ENCODE measurements at regions not wholly inside any gene's neighbourhood (a gene's known extent, or its start where the extent isn't known, plus 50 kb on each side); places are given as distances from the start of the nearest gene placed in this dataset.

GRCh38 chr4:4735136-4735750 is 124.2 kb upstream of the MSX1 start:
- TF ChIP-seq CEBPB (IDR thresholded peaks at IDR 0.05; ENCODE audit: low read depth): no peak
- no peak for TF ChIP-seq POLR2A (IDR thresholded peaks at IDR 0.05; ENCODE audit: borderline replicate concordance, extremely low read depth, insufficient read depth, insufficient read length)
- TF ChIP-seq, protein P1, sequence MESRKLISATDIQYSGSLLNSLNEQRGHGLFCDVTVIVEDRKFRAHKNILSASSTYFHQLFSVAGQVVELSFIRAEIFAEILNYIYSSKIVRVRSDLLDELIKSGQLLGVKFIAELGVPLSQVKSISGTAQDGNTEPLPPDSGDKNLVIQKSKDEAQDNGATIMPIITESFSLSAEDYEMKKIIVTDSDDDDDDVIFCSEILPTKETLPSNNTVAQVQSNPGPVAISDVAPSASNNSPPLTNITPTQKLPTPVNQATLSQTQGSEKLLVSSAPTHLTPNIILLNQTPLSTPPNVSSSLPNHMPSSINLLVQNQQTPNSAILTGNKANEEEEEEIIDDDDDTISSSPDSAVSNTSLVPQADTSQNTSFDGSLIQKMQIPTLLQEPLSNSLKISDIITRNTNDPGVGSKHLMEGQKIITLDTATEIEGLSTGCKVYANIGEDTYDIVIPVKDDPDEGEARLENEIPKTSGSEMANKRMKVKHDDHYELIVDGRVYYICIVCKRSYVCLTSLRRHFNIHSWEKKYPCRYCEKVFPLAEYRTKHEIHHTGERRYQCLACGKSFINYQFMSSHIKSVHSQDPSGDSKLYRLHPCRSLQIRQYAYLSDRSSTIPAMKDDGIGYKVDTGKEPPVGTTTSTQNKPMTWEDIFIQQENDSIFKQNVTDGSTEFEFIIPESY (IDR thresholded peaks at IDR 0.05; ENCODE audit: extremely low read depth, insufficient replicate concordance, low read length): no peak
- no peak for TF ChIP-seq REST (IDR thresholded peaks at IDR 0.05; ENCODE audit: low read depth)
- TF ChIP-seq CTCF (IDR thresholded peaks at IDR 0.05 in 2 of 3, conservative IDR thresholded peaks at IDR 0.05 in 1 of 3; ENCODE audit: borderline replicate concordance in 1 of 3, insufficient read depth in 1 of 3, low read depth in 2 of 3, low read length in 2 of 3): no peak
- TF ChIP-seq YY1 (IDR thresholded peaks at IDR 0.05; ENCODE audit: extremely low read depth, insufficient replicate concordance, low read depth, low read length): no peak
- TF ChIP-seq EZH2 (IDR thresholded peaks at IDR 0.05): no peak
- TF ChIP-seq EZH2phosphoT487 (IDR thresholded peaks at IDR 0.05; ENCODE audit: borderline replicate concordance): no peak
- TF ChIP-seq ZFX (IDR thresholded peaks at IDR 0.05): no peak
- TF ChIP-seq POLR2AphosphoS5 (IDR thresholded peaks at IDR 0.05; ENCODE audit: low read depth, low read length): no peak
- no peak for TF ChIP-seq EGR1 (IDR thresholded peaks at IDR 0.05; ENCODE audit: low read depth)
